ENCODE measurements at regions not wholly inside any gene's neighbourhood (a gene's known extent, or its start where the extent isn't known, plus 50 kb on each side); places are given as distances from the start of the nearest gene placed in this dataset.

- no peaks in the 10 kb centered on the region for H3K4me1 Mint-ChIP-seq
- no peak overlapping the region for H3K27ac ChIP-seq
- no peaks in the 10 kb centered on the region for H3K9me3 ChIP-seq (ENCODE audit: low read depth)
- H3K4me3 ChIP-seq, result no peak overlapping the region
- DNase-seq (ENCODE audit: low spot score), result no peak
- TF ChIP-seq EZH2phosphoT487 (IDR thresholded peaks at IDR 0.05), result no peak
- no peak for TF ChIP-seq CTCF (IDR thresholded peaks at IDR 0.05)
- TF ChIP-seq EZH2 (IDR thresholded peaks at IDR 0.05), result no peak
- H3K79me2 ChIP-seq (ENCODE audit: low read depth), result no peaks in the 10 kb centered on the region
- no peaks in the 10 kb centered on the region for H3K36me3 ChIP-seq
- H2AFZ ChIP-seq (replicated peaks), result no peak overlapping the region
- H3K27me3 Mint-ChIP-seq (ENCODE audit: insufficient read depth, low read depth), result no peaks in the 10 kb centered on the region
- H3K36me3 Mint-ChIP-seq, result no peaks in the 10 kb centered on the region
- H3K9ac ChIP-seq, result no peak overlapping the region
- H4K20me1 ChIP-seq (ENCODE audit: low read depth), result no peaks in the 10 kb centered on the region
- H3K27me3 ChIP-seq, result no peaks in the 10 kb centered on the region
- H3K4me2 ChIP-seq, result no peak overlapping the region
- no peaks in the 10 kb centered on the region for H3K9me3 Mint-ChIP-seq
- H3K4me3 Mint-ChIP-seq, result no peak overlapping the region
- peaks cover 1% of the 10 kb centered on the region for H3K4me1 ChIP-seq
- peaks cover 1% of the 10 kb centered on the region for H3F3A ChIP-seq (ENCODE audit: low read depth)
- no peak overlapping the region for H3K27ac Mint-ChIP-seq
Observed at GRCh38 chr3:40853474-40853873, 328.7 kb downstream of the ZNF621 start.

GRCh38 chr3:40855871-40856270 is 331.1 kb downstream of the ZNF621 start:
- TF ChIP-seq CTCF (IDR thresholded peaks at IDR 0.05) (no peak), EZH2phosphoT487 (IDR thresholded peaks at IDR 0.05) (no peak), EZH2 (IDR thresholded peaks at IDR 0.05) (no peak)
- H3K4me1 Mint-ChIP-seq, result no peaks in the 10 kb centered on the region

GRCh38 chr3:40858364-40859115 is 333.8 kb downstream of the ZNF621 start:
- H3K4me1 ChIP-seq, result no peaks in the 10 kb centered on the region
- no peak overlapping the region for H2AFZ ChIP-seq (replicated peaks)
- H3K9me3 Mint-ChIP-seq, result no peaks in the 10 kb centered on the region
- H3K4me3 ChIP-seq, result no peak overlapping the region
- H3K27me3 ChIP-seq, result no peaks in the 10 kb centered on the region
- no peak overlapping the region for H3K4me3 Mint-ChIP-seq
- H3F3A ChIP-seq (ENCODE audit: low read depth), result no peaks in the 10 kb centered on the region
- no peak for TF ChIP-seq EZH2 (IDR thresholded peaks at IDR 0.05)
- no peak for TF ChIP-seq CTCF (IDR thresholded peaks at IDR 0.05)
- TF ChIP-seq EZH2phosphoT487 (IDR thresholded peaks at IDR 0.05), result no peak
- no peak for DNase-seq (ENCODE audit: low spot score)
- H3K36me3 ChIP-seq, result no peaks in the 10 kb centered on the region
- no peak overlapping the region for H3K9ac ChIP-seq
- H3K79me2 ChIP-seq (ENCODE audit: low read depth), result no peaks in the 10 kb centered on the region
- H3K36me3 Mint-ChIP-seq, result no peaks in the 10 kb centered on the region
- peaks cover 2% of the 10 kb centered on the region for H3K27me3 Mint-ChIP-seq (ENCODE audit: insufficient read depth, low read depth)
- H3K27ac Mint-ChIP-seq, result no peak overlapping the region
- H3K4me2 ChIP-seq, result no peak overlapping the region
- H4K20me1 ChIP-seq (ENCODE audit: low read depth), result no peaks in the 10 kb centered on the region
- no peaks in the 10 kb centered on the region for H3K9me3 ChIP-seq (ENCODE audit: low read depth)
- H3K4me1 Mint-ChIP-seq, result no peaks in the 10 kb centered on the region
- no peak overlapping the region for H3K27ac ChIP-seq

More at GRCh38 chr3:40855871-40856270, 331.1 kb downstream of the ZNF621 start:
- H3K36me3 ChIP-seq, result no peaks in the 10 kb centered on the region
- H3K9ac ChIP-seq, result no peak overlapping the region
- no peaks in the 10 kb centered on the region for H3K27me3 ChIP-seq
- Mint-ChIP-seq H3K4me3 (no peak overlapping the region), H3K27me3 (ENCODE audit: insufficient read depth, low read depth) (peaks cover 2% of the 10 kb centered on the region), H3K36me3 (no peaks in the 10 kb centered on the region), H3K27ac (no peak overlapping the region), H3K9me3 (no peaks in the 10 kb centered on the region)
- H3K4me3 ChIP-seq, result no peak overlapping the region
- H3K79me2 ChIP-seq (ENCODE audit: low read depth), result no peaks in the 10 kb centered on the region
- no peak overlapping the region for H2AFZ ChIP-seq (replicated peaks)
- H3F3A ChIP-seq (ENCODE audit: low read depth), result no peaks in the 10 kb centered on the region
- H3K9me3 ChIP-seq (ENCODE audit: low read depth), result no peaks in the 10 kb centered on the region
- DNase-seq (ENCODE audit: low spot score), result no peak
- H3K4me2 ChIP-seq, result no peak overlapping the region
- H4K20me1 ChIP-seq (ENCODE audit: low read depth), result no peaks in the 10 kb centered on the region
- H3K4me1 ChIP-seq, result no peaks in the 10 kb centered on the region
- H3K27ac ChIP-seq, result no peak overlapping the region

Measured in neural progenitor cell (in vitro differentiated cells).